ENCODE measurements at regions not wholly inside any gene's neighbourhood (a gene's known extent, or its start where the extent isn't known, plus 50 kb on each side); places are given as distances from the start of the nearest gene placed in this dataset.

GRCh38 chr13:19264711-19265110 is 83.1 kb upstream of the TUBA3C start (continued):
- no peak for TF ChIP-seq ZNF331 (CRISPR knock-in tag; IDR thresholded peaks at IDR 0.05; ENCODE audit: low read depth)
- TF ChIP-seq POLR2AphosphoS5 (IDR thresholded peaks at IDR 0.05; ENCODE audit: low read depth) = no peak
- no peak for TF ChIP-seq EZH2phosphoT487 (IDR thresholded peaks at IDR 0.05; ENCODE audit: unreplicated experiment)

- Mint-ChIP-seq H3K9me3 (peaks cover 94% of the 10 kb centered on the region), H3K27ac (no peak overlapping the region), H3K27me3 (ENCODE audit: insufficient read depth, low read depth, poor library complexity) (no peaks in the 10 kb centered on the region), H3K4me1 (no peaks in the 10 kb centered on the region), H3K36me3 (ENCODE audit: low read depth) (peaks cover 22% of the 10 kb centered on the region; the same call in 2 of the 3 replicates), H3K4me3 (no peak overlapping the region)
- H3K4me3 ChIP-seq = no peak overlapping the region
- no peaks in the 10 kb centered on the region for H3K27me3 ChIP-seq (ENCODE audit: insufficient read depth)
- no peaks in the 10 kb centered on the region for H3K9me2 ChIP-seq (ENCODE audit: insufficient read depth)
- DNase-seq (ENCODE audit: low spot score) (no peak), ATAC-seq (no peak)
- 0 out of 2 replicates have a peak, but pooled peaks cover 6% of the 10 kb centered on the region for H3K36me3 ChIP-seq (ENCODE audit: insufficient read depth)
- no peaks in the 10 kb centered on the region for H3K4me1 ChIP-seq (ENCODE audit: insufficient read depth)
- H3F3A ChIP-seq (replicated peaks; ENCODE audit: low read depth) = no peaks in the 10 kb centered on the region
- no peaks in the 10 kb centered on the region for H3K79me2 ChIP-seq (replicated peaks; ENCODE audit: insufficient read depth)
- no peak overlapping the region for H3K27ac ChIP-seq (ENCODE audit: low read depth)
- H4K20me1 ChIP-seq (replicated peaks; ENCODE audit: insufficient read depth) = no peaks in the 10 kb centered on the region
- no peak for TF ChIP-seq POLR2AphosphoS5 (IDR thresholded peaks at IDR 0.05; ENCODE audit: low read depth)
- TF ChIP-seq JUNB (IDR thresholded peaks at IDR 0.05; ENCODE audit: unreplicated experiment) = no peak
- no peak for TF ChIP-seq CTCF (conservative IDR thresholded peaks at IDR 0.05; ENCODE audit: low read depth in 2 of 2)
- no peak for TF ChIP-seq CREB1 (CRISPR knock-in tag; IDR thresholded peaks at IDR 0.05; ENCODE audit: low read depth)
- TF ChIP-seq ZNF462 (CRISPR knock-in tag; IDR thresholded peaks at IDR 0.05) = no peak
- TF ChIP-seq ETS1 (IDR thresholded peaks at IDR 0.05) = no peak
- no peak for TF ChIP-seq EZH2 (IDR thresholded peaks at IDR 0.05; ENCODE audit: low read depth, unreplicated experiment)
- TF ChIP-seq ZNF114 (CRISPR knock-in tag; IDR thresholded peaks at IDR 0.05) = no peak
- no peak for TF ChIP-seq EZH2phosphoT487 (IDR thresholded peaks at IDR 0.05; ENCODE audit: unreplicated experiment)
- TF ChIP-seq REST (IDR thresholded peaks at IDR 0.05; ENCODE audit: unreplicated experiment) = no peak
- no peak for TF ChIP-seq STAT1 (IDR thresholded peaks at IDR 0.05; ENCODE audit: unreplicated experiment)
- TF ChIP-seq NANOG (IDR thresholded peaks at IDR 0.05; ENCODE audit: borderline replicate concordance) = no peak
- TF ChIP-seq ZNF331 (CRISPR knock-in tag; IDR thresholded peaks at IDR 0.05; ENCODE audit: low read depth) = no peak
- no peak overlapping the region for H2AFZ ChIP-seq
- no peak overlapping the region for H3K4me2 ChIP-seq
Observed at GRCh38 chr13:19252381-19252780, 70.8 kb upstream of the TUBA3C start.
